Uterus (tissue), 3 donors: ENCODE measurements at regions not wholly inside any gene's neighbourhood (a gene's known extent, or its start where the extent isn't known, plus 50 kb on each side); places are given as distances from the start of the nearest gene placed in this dataset.

Experiments used
- DNase-seq, 2 donors: peaks; one replicate each; pipeline ENCODE4 v3.0.0-alpha.2; 2019 to 2020
- H3K27ac ChIP-seq, 2 donors: fragments of 200-600 bp; sonication (generic); 1 replicate in 1 of 2; 2 replicates in 1 of 2; pipeline ENCODE4 v1.5.1; 2016 to 2018
- H3K27me3 ChIP-seq, 2 donors: fragments of 200-600 bp; sonication (generic); one replicate each; pipeline ENCODE4 v1.5.1; 2018 to 2019; ENCODE audit warnings: control low read depth in 1 of 2
- H3K36me3 ChIP-seq, 2 donors: fragments of 200-600 bp; sonication (generic); one replicate each; pipeline ENCODE4 v1.5.1; 2019; ENCODE audit warnings: control low read depth in 1 of 2
- H3K4me1 ChIP-seq, 2 donors: fragments of 200-600 bp; sonication (generic); one replicate each; pipeline ENCODE4 v1.5.1; 2018 to 2019; ENCODE audit warnings: control low read depth in 1 of 2
- H3K4me3 ChIP-seq, 2 donors: fragments of 200-600 bp; sonication (generic); 1 replicate in 1 of 2; 2 replicates in 1 of 2; pipeline ENCODE4 v1.5.1; 2018 to 2019; ENCODE audit warnings: mild to moderate bottlenecking in 1 of 2
- H3K9me3 ChIP-seq, 2 donors: fragments of 200-600 bp; sonication (generic); one replicate each; pipeline ENCODE4 v1.5.1; 2019; ENCODE audit warnings: control low read depth in 1 of 2
- CTCF ChIP-seq, 4 experiments: fragments of 200-600 bp in 2 of 4; fragments of 450-650 bp in 2 of 4; sonication (generic) in 2 of 4; IDR thresholded peaks; one replicate each; pipeline ENCODE4 v1.5.1; 2016 to 2019; ENCODE audit warnings: antibody characterized with exemption in 4 of 4, mild to moderate bottlenecking in 2 of 4, moderate library complexity in 1 of 4
- POLR2A ChIP-seq, 2 donors: fragments of 450-650 bp; IDR thresholded peaks; one replicate each; pipeline ENCODE4 v1.6.1; 2016; ENCODE audit warnings: antibody characterized with exemption in 2 of 2, mild to moderate bottlenecking in 1 of 2, moderate library complexity in 1 of 2
- intact Hi-C: fragments of 100-400 bp; cut with DNase I; formaldehyde crosslinking; loops from one replicate; pipeline ENCODE4 v1.15.1; 2023; ENCODE audit warnings: low total_unique reads
- donor health status: DM: yes; HTN: yes; CAD: no.

- H3K9me3 ChIP-seq: no peaks in the 10 kb centered on the region
- H3K27me3 ChIP-seq: peaks cover 0 to 5% of the 10 kb centered on the region in 2 donors
- H3K4me3 ChIP-seq: no peak overlapping the region
- no peaks in the 10 kb centered on the region for H3K36me3 ChIP-seq
- no peak overlapping the region for H3K27ac ChIP-seq
- intact Hi-C loops: no loop called here
- no peak for DNase-seq
- no peaks in the 10 kb centered on the region for H3K4me1 ChIP-seq
- TF ChIP-seq POLR2A (IDR thresholded peaks at IDR 0.05) (no peak), CTCF (IDR thresholded peaks at IDR 0.05) (no peak)
Observed at GRCh38 chr16:86823888-86824671, 245.7 kb downstream of the FOXL1 start.

- peaks cover 0 to 5% of the 10 kb centered on the region in 2 donors for H3K27me3 ChIP-seq
- DNase-seq: no peak
- H3K9me3 ChIP-seq: no peaks in the 10 kb centered on the region
- H3K36me3 ChIP-seq: no peaks in the 10 kb centered on the region
- no peaks in the 10 kb centered on the region for H3K4me1 ChIP-seq
- intact Hi-C loops: no loop called here
- no peak overlapping the region for H3K27ac ChIP-seq
- TF ChIP-seq CTCF (IDR thresholded peaks at IDR 0.05): no peak
- no peak overlapping the region for H3K4me3 ChIP-seq
Observed at GRCh38 chr16:86824751-86825296, 246.5 kb downstream of the FOXL1 start.

- no peak overlapping the region for H3K27ac ChIP-seq
- TF ChIP-seq CTCF (IDR thresholded peaks at IDR 0.05): no peak
- TF ChIP-seq POLR2A (IDR thresholded peaks at IDR 0.05): no peak
- no peaks in the 10 kb centered on the region for H3K4me1 ChIP-seq
- intact Hi-C loops: no loop called here
- no peak for DNase-seq
- peaks cover 0 to 5% of the 10 kb centered on the region in 2 donors for H3K27me3 ChIP-seq
- H3K36me3 ChIP-seq: no peaks in the 10 kb centered on the region
- H3K4me3 ChIP-seq: no peak overlapping the region
- no peaks in the 10 kb centered on the region for H3K9me3 ChIP-seq
Observed at GRCh38 chr16:86825631-86826030, 247.3 kb downstream of the FOXL1 start.

- Histone ChIP-seq H3K4me3 (no peak overlapping the region), H3K36me3 (no peaks in the 10 kb centered on the region), H3K27ac (no peak overlapping the region), H3K4me1 (no peaks in the 10 kb centered on the region), H3K27me3 (peaks cover 0 to 5% of the 10 kb centered on the region in 2 donors), H3K9me3 (no peaks in the 10 kb centered on the region)
- DNase-seq: no peak
- intact Hi-C loops: no loop called here
- TF ChIP-seq POLR2A (IDR thresholded peaks at IDR 0.05) (no peak), CTCF (IDR thresholded peaks at IDR 0.05) (no peak)
Observed at GRCh38 chr16:86826941-86827340, 248.6 kb downstream of the FOXL1 start.

- no peaks in the 10 kb centered on the region for H3K36me3 ChIP-seq
- H3K27ac ChIP-seq: no peak overlapping the region
- H3K4me3 ChIP-seq: no peak overlapping the region
- H3K4me1 ChIP-seq: no peaks in the 10 kb centered on the region
- no peak for DNase-seq
- H3K9me3 ChIP-seq: no peaks in the 10 kb centered on the region
- intact Hi-C loops: no loop called here
- H3K27me3 ChIP-seq: peaks cover 0 to 5% of the 10 kb centered on the region in 2 donors
- TF ChIP-seq POLR2A (IDR thresholded peaks at IDR 0.05) (no peak), CTCF (IDR thresholded peaks at IDR 0.05) (no peak)
Observed at GRCh38 chr16:86827521-86827920, 249.2 kb downstream of the FOXL1 start.
